ENCODE measurements at regions not wholly inside any gene's neighbourhood (a gene's known extent, or its start where the extent isn't known, plus 50 kb on each side); places are given as distances from the start of the nearest gene placed in this dataset.

DNA sequence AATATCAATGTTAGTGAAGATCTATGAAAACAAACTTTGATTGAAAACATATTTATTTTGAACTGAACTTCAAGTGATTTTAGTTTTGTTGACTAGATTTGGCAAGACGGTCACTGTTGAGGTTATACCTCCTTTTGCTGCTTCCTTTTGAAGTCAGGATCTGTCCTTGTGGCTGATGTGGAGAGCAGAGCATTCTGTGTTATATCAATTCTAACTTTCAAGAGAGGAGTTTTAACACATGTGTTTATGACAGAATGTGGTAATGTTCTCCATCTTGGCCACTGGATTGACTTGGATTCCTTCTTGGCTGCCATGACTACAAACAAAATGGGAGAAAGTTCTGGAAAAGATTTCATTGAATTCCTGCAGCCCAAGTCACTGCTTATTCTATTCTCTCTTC lies 104.0 kb upstream of the ACTBL2 start:
- Mint-ChIP-seq H3K4me1 (no peaks in the 10 kb centered on the region), H3K27me3 (peaks cover 3% of the 10 kb centered on the region), H3K4me3 (no peak overlapping the region), H3K9me3 (ENCODE audit: insufficient read depth) (peaks cover 3% of the 10 kb centered on the region), H3K27ac (no peak overlapping the region)
- ChIA-PET POLR2A (no interaction called here), CTCF (no interaction called here)
- Histone ChIP-seq H3K4me3 (ENCODE audit: control extremely low read depth in 1 of 5, extremely low read depth in 1 of 5, insufficient read depth in 1 of 5, low read depth in 2 of 5, low read length in 4 of 5) (no peak overlapping the region), H3K9ac (ENCODE audit: low read length) (no peak overlapping the region), H3K36me3 (replicated peaks in 1 of 2; ENCODE audit: control extremely low read depth in 1 of 2, control insufficient read depth in 1 of 2, extremely low read depth in 1 of 2, insufficient read depth in 2 of 2, low read length in 1 of 2) (no peaks in the 10 kb centered on the region), H2AFZ (ENCODE audit: insufficient read depth, low read depth, low read length, poor library complexity, severe bottlenecking) (no peak overlapping the region), H3K27ac (ENCODE audit: low read length in 2 of 2) (no peak overlapping the region), H3K79me2 (ENCODE audit: control insufficient read depth, insufficient read depth, low read length) (no peaks in the 10 kb centered on the region), H3K4me1 (ENCODE audit: control insufficient read depth in 2 of 2, insufficient read depth in 2 of 2, low read length in 2 of 2) (no peaks in the 10 kb centered on the region), H3K4me2 (replicated peaks; ENCODE audit: low read depth, low read length, poor library complexity, severe bottlenecking) (no peak overlapping the region), H3K9me3 (ENCODE audit: control extremely low read depth in 1 of 3, control insufficient read depth in 2 of 3, insufficient read depth in 1 of 3, low read length in 2 of 3) (no peaks in the 10 kb centered on the region), H3K27me3 (replicated peaks in 1 of 4; ENCODE audit: control extremely low read depth in 1 of 4, control insufficient read depth in 3 of 4, insufficient read depth in 4 of 4, low read length in 3 of 4) (no peaks in the 10 kb centered on the region), H4K20me1 (ENCODE audit: control insufficient read depth, insufficient read depth, low read length, poor library complexity, severe bottlenecking) (no peaks in the 10 kb centered on the region)
- intact Hi-C loops (cut with micrococcal nuclease): no loop called here
- TF ChIP-seq, protein P1, sequence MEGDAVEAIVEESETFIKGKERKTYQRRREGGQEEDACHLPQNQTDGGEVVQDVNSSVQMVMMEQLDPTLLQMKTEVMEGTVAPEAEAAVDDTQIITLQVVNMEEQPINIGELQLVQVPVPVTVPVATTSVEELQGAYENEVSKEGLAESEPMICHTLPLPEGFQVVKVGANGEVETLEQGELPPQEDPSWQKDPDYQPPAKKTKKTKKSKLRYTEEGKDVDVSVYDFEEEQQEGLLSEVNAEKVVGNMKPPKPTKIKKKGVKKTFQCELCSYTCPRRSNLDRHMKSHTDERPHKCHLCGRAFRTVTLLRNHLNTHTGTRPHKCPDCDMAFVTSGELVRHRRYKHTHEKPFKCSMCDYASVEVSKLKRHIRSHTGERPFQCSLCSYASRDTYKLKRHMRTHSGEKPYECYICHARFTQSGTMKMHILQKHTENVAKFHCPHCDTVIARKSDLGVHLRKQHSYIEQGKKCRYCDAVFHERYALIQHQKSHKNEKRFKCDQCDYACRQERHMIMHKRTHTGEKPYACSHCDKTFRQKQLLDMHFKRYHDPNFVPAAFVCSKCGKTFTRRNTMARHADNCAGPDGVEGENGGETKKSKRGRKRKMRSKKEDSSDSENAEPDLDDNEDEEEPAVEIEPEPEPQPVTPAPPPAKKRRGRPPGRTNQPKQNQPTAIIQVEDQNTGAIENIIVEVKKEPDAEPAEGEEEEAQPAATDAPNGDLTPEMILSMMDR (IDR thresholded peaks at IDR 0.05): no peak
- no peak for TF ChIP-seq EZH2 (IDR thresholded peaks at IDR 0.05; ENCODE audit: borderline replicate concordance, insufficient read depth, low read depth, low read length, poor library complexity, severe bottlenecking)
- WGBS (ENCODE audit: insufficient coverage): 100% methylated on average over 1 of the region's 1 CpG
- ATAC-seq (ENCODE audit: low read depth) (no peak), DNase-seq (no peak)

DNA sequence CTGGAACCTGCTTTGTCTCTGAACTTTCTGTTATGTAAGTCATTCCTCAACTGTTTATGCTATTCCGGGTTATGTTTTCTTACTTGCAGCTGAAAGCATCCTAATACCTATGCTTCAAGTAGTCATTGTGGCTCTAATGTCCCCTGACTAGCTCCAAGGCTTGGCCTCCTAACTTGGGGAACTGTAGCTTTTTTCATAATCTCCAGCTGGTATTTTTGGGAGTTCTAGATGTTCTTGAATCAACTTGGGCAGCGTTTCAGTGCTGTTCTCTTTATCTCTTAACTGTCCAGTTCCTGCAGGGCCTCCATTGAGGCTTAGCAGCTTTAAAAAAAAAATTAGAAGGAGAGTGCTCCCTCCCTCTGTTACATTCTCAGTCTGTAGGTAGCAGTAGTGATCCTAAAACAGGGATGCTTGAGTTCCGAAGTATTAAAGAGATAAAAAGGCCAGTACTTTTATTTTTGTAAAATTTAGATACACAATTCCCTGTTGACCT lies 100.0 kb upstream of the ACTBL2 start:
- intact Hi-C loops (cut with micrococcal nuclease): no loop called here
- Histone ChIP-seq H3K79me2 (ENCODE audit: control insufficient read depth, insufficient read depth, low read length) (no peaks in the 10 kb centered on the region), H3K27ac (ENCODE audit: low read length in 2 of 2) (no peak overlapping the region), H3K27me3 (replicated peaks in 1 of 4; ENCODE audit: control extremely low read depth in 1 of 4, control insufficient read depth in 3 of 4, insufficient read depth in 4 of 4, low read length in 3 of 4) (no peaks in the 10 kb centered on the region), H3K4me3 (ENCODE audit: control extremely low read depth in 1 of 5, extremely low read depth in 1 of 5, insufficient read depth in 1 of 5, low read depth in 2 of 5, low read length in 4 of 5) (no peak overlapping the region), H3K9ac (ENCODE audit: low read length) (no peak overlapping the region), H3K9me3 (ENCODE audit: control extremely low read depth in 1 of 3, control insufficient read depth in 2 of 3, insufficient read depth in 1 of 3, low read length in 2 of 3) (no peaks in the 10 kb centered on the region), H3K4me1 (ENCODE audit: control insufficient read depth in 2 of 2, insufficient read depth in 2 of 2, low read length in 2 of 2) (no peaks in the 10 kb centered on the region), H3K4me2 (replicated peaks; ENCODE audit: low read depth, low read length, poor library complexity, severe bottlenecking) (no peak overlapping the region), H4K20me1 (ENCODE audit: control insufficient read depth, insufficient read depth, low read length, poor library complexity, severe bottlenecking) (no peaks in the 10 kb centered on the region), H2AFZ (ENCODE audit: insufficient read depth, low read depth, low read length, poor library complexity, severe bottlenecking) (no peak overlapping the region), H3K36me3 (replicated peaks in 1 of 2; ENCODE audit: control extremely low read depth in 1 of 2, control insufficient read depth in 1 of 2, extremely low read depth in 1 of 2, insufficient read depth in 2 of 2, low read length in 1 of 2) (no peaks in the 10 kb centered on the region)
- Mint-ChIP-seq H3K4me3 (no peak overlapping the region), H3K27me3 (peaks cover 3% of the 10 kb centered on the region), H3K9me3 (ENCODE audit: insufficient read depth) (no peaks in the 10 kb centered on the region), H3K27ac (no peak overlapping the region), H3K4me1 (no peaks in the 10 kb centered on the region)
- no peak for ATAC-seq (ENCODE audit: low read depth)
- DNase-seq: no peak
- no peak for TF ChIP-seq EZH2 (IDR thresholded peaks at IDR 0.05; ENCODE audit: borderline replicate concordance, insufficient read depth, low read depth, low read length, poor library complexity, severe bottlenecking)
- TF ChIP-seq, protein P1 (IDR thresholded peaks at IDR 0.05): no peak
- WGBS (ENCODE audit: insufficient coverage): 100% methylated on average over 1 of the region's 3 CpGs
- POLR2A ChIA-PET: no interaction called here
- CTCF ChIA-PET: interaction anchor here (1.2 kb wide), 1 partner anchor 10 kb away, joined by 3 read pairs; no protein-coding TSS in a partner anchor
